Thyroid gland (tissue), 4 donors: ENCODE measurements at regions not wholly inside any gene's neighbourhood (a gene's known extent, or its start where the extent isn't known, plus 50 kb on each side); places are given as distances from the start of the nearest gene placed in this dataset.

ENCODE experiments used
- CTCF ChIP-seq, 6 experiments: fragments of 200-600 bp in 3 of 6; fragments of 450-650 bp in 3 of 6; sonication (generic) in 3 of 6; IDR thresholded peaks; one replicate each; pipeline ENCODE4 v1.5.1; 2016 to 2019; ENCODE audit warnings: antibody characterized with exemption in 6 of 6, mild to moderate bottlenecking in 2 of 6, inconsistent platforms in 1 of 6, moderate library complexity in 1 of 6
- POLR2A ChIP-seq, 2 donors: fragments of 450-650 bp; IDR thresholded peaks; one replicate each; pipeline ENCODE4 v1.6.1; 2017; ENCODE audit warnings: antibody characterized with exemption in 2 of 2, mild to moderate bottlenecking in 2 of 2, moderate library complexity in 1 of 2

- TF ChIP-seq POLR2A (IDR thresholded peaks at IDR 0.05) (no peak), CTCF (IDR thresholded peaks at IDR 0.05) (no peak)
Measured at GRCh38 chr9:89943728-89944127, 338.9 kb downstream of the GADD45G start.
